ENCODE measurements at regions not wholly inside any gene's neighbourhood (a gene's known extent, or its start where the extent isn't known, plus 50 kb on each side); places are given as distances from the start of the nearest gene placed in this dataset.

DNA sequence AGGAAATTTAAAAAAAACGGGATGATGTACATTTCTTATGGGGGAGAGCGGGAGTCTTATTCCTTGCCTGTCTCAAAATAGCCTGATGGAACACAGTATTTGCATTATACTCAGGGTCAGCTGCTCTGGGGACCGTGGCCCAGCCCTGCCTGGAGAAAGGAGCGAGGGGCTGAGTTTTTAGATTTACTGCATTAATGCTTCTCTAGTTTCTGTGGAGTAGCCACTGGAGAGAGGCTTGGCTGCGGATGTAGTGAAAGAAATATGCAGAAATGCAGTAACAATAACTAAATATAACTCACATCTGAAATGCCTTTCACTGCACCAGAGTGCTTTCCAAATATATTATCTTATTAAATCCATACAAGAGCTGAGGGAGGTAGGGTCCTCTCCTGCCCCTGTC, 87.6 kb upstream of the MAP1LC3B2 start:
- no peak overlapping the region for H3K27ac ChIP-seq (ENCODE audit: insufficient read length, low read depth, low read length)
- no peak overlapping the region for H3K56ac ChIP-seq (ENCODE audit: insufficient read length, low read depth, low read length)
- H3K36me3 Mint-ChIP-seq (ENCODE audit: insufficient read depth in 1 of 3, low read depth in 3 of 3): peaks cover 3 to 4% (median 4%) of the 10 kb centered on the region in 3 experiments; a peak in 5 of 7 replicates
- TF ChIP-seq, protein P1, sequence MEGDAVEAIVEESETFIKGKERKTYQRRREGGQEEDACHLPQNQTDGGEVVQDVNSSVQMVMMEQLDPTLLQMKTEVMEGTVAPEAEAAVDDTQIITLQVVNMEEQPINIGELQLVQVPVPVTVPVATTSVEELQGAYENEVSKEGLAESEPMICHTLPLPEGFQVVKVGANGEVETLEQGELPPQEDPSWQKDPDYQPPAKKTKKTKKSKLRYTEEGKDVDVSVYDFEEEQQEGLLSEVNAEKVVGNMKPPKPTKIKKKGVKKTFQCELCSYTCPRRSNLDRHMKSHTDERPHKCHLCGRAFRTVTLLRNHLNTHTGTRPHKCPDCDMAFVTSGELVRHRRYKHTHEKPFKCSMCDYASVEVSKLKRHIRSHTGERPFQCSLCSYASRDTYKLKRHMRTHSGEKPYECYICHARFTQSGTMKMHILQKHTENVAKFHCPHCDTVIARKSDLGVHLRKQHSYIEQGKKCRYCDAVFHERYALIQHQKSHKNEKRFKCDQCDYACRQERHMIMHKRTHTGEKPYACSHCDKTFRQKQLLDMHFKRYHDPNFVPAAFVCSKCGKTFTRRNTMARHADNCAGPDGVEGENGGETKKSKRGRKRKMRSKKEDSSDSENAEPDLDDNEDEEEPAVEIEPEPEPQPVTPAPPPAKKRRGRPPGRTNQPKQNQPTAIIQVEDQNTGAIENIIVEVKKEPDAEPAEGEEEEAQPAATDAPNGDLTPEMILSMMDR (conservative IDR thresholded peaks at IDR 0.05): no peak
- H3K9me3 Mint-ChIP-seq: peaks cover 8 to 11% of the 10 kb centered on the region in 2 experiments; a peak in 4 of 5 replicates
- no peak overlapping the region for H2BK15ac ChIP-seq (ENCODE audit: low read depth, low read length)
- no peak overlapping the region for H3K27ac Mint-ChIP-seq
- H2BK120ac ChIP-seq (ENCODE audit: low read depth, low read length, poor library complexity, severe bottlenecking): no peak overlapping the region
- peaks cover 6% of the 10 kb centered on the region for H3K9me3 ChIP-seq (ENCODE audit: control insufficient read depth, low read depth, low read length)
- no peaks in the 10 kb centered on the region for H3K4me1 Mint-ChIP-seq
- H4K91ac ChIP-seq (ENCODE audit: insufficient read length, low read depth, low read length): no peak overlapping the region
- no peak overlapping the region for H3K18ac ChIP-seq (ENCODE audit: insufficient read length, low read depth, low read length)
- no peaks in the 10 kb centered on the region for H3K27me3 ChIP-seq (ENCODE audit: insufficient read depth, low read length)
- H3K4ac ChIP-seq (ENCODE audit: low read depth, low read length): no peak overlapping the region
- no peak overlapping the region for H3K14ac ChIP-seq (ENCODE audit: insufficient read depth, low read length)
- no peaks in the 10 kb centered on the region; the same call in none of the 2 replicates for H3K27me3 Mint-ChIP-seq (ENCODE audit: low read depth)
- no peak overlapping the region for H2BK5ac ChIP-seq (ENCODE audit: insufficient read length, low read length)
- H2AK5ac ChIP-seq (ENCODE audit: insufficient read length, low read length): no peak overlapping the region
- H4K8ac ChIP-seq (replicated peaks; ENCODE audit: insufficient read length, low read depth, low read length): no peak overlapping the region
- H3K23ac ChIP-seq (ENCODE audit: insufficient read length, low read depth, low read length): no peak overlapping the region
- H2BK12ac ChIP-seq (ENCODE audit: insufficient read length, low read depth, low read length): no peak overlapping the region
- H4K20me1 ChIP-seq (ENCODE audit: control insufficient read depth, insufficient read depth, insufficient read length): no peaks in the 10 kb centered on the region
- no peak overlapping the region for H4K5ac ChIP-seq (ENCODE audit: insufficient read length, low read depth, low read length)
- H3K4me3 Mint-ChIP-seq: no peak overlapping the region
- H3K4me2 ChIP-seq (ENCODE audit: insufficient read depth, insufficient read length, low read length): no peak overlapping the region
- H3K79me1 ChIP-seq (ENCODE audit: insufficient read depth, low read depth, low read length, poor library complexity, severe bottlenecking): no peaks in the 10 kb centered on the region
- no peaks in the 10 kb centered on the region for H3K23me2 ChIP-seq (ENCODE audit: insufficient read length, low read depth, low read length, poor library complexity, severe bottlenecking)
- no peak overlapping the region for H3K9ac ChIP-seq (ENCODE audit: extremely low read depth, insufficient read length, low read length)
- no peaks in the 10 kb centered on the region for H3K79me2 ChIP-seq (ENCODE audit: insufficient read depth, low read length)
- H3T11ph ChIP-seq (ENCODE audit: low read length): no peak overlapping the region
- H2BK20ac ChIP-seq (ENCODE audit: low read depth, low read length, poor library complexity, severe bottlenecking): no peak overlapping the region
- no CpG with 5 or more reads among the region's 5 CpGs for WGBS (ENCODE audit: extremely low coverage, insufficient read length, low lambda C conversion rate)
- no peak overlapping the region for H2AFZ ChIP-seq (ENCODE audit: low read length)
- no peaks in the 10 kb centered on the region for H3K4me1 ChIP-seq (ENCODE audit: insufficient read depth, low read length)
- DNase-seq: no peak
